Fibroblast of lung (primary cell): ENCODE measurements at regions not wholly inside any gene's neighbourhood (a gene's known extent, or its start where the extent isn't known, plus 50 kb on each side); places are given as distances from the start of the nearest gene placed in this dataset.

ENCODE experiments used
- DNase-seq, 2 donors: peaks; one replicate each; pipeline versions ENCODE4 v3.0.0 to v3.0.0-alpha.2; 2010; ENCODE audit warnings: low read depth in 2 of 2
- H2AFZ ChIP-seq: 2 replicates; pipeline ENCODE4 v1.5.1; 2012; ENCODE audit warnings: low read length, control low read depth, inconsistent platforms
- H3K27ac ChIP-seq: 2 replicates; pipeline ENCODE4 v1.5.1; 2011; ENCODE audit warnings: low read length, control low read depth; ENCODE audit not compliant: insufficient read depth
- H3K27me3 ChIP-seq: 2 replicates; pipeline ENCODE4 v1.5.1; 2011; ENCODE audit warnings: mild to moderate bottlenecking, low read length; ENCODE audit not compliant: control insufficient read depth, insufficient read depth
- H3K36me3 ChIP-seq: 2 replicates; pipeline ENCODE4 v1.5.1; 2011; ENCODE audit warnings: low read length; ENCODE audit not compliant: control insufficient read depth, insufficient read depth
- H3K4me1 ChIP-seq: 2 replicates; pipeline ENCODE4 v1.5.1; 2011; ENCODE audit warnings: low read length; ENCODE audit not compliant: control insufficient read depth, insufficient read depth; ENCODE audit errors: extremely low read depth
- H3K4me2 ChIP-seq: 2 replicates; pipeline ENCODE4 v1.5.1; 2011; ENCODE audit warnings: low read length, control low read depth; ENCODE audit not compliant: insufficient read depth; ENCODE audit errors: extremely low read depth
- H3K4me3 ChIP-seq, 4 experiments: fragments of 200-600 bp in 1 of 4; sonication (generic) in 1 of 4; replicated peaks in 1 of 4; 2 replicates each; pipeline ENCODE4 v1.5.1; 2011 to 2016; ENCODE audit warnings: low read length in 4 of 4, low read depth in 3 of 4, mild to moderate bottlenecking in 3 of 4, control low read depth in 2 of 4, inconsistent platforms in 1 of 4, mixed read lengths in 1 of 4; ENCODE audit not compliant: insufficient read depth in 1 of 4; ENCODE audit errors: control extremely low read depth in 1 of 4
- H3K79me2 ChIP-seq: 2 replicates; pipeline ENCODE4 v1.5.1; 2012; ENCODE audit warnings: mild to moderate bottlenecking, low read length, inconsistent platforms; ENCODE audit not compliant: control insufficient read depth, insufficient read depth
- H3K9ac ChIP-seq: 2 replicates; pipeline ENCODE4 v1.5.1; 2011; ENCODE audit warnings: mild to moderate bottlenecking, low read length, control low read depth; ENCODE audit not compliant: insufficient read depth
- H3K9me3 ChIP-seq: 2 replicates; pipeline ENCODE4 v1.5.1; 2012; ENCODE audit warnings: low read depth, low read length; ENCODE audit not compliant: control insufficient read depth, insufficient read depth
- H4K20me1 ChIP-seq: 2 replicates; pipeline ENCODE4 v1.5.1; 2011; ENCODE audit warnings: low read length; ENCODE audit not compliant: control insufficient read depth, insufficient read depth; ENCODE audit errors: extremely low read depth
- EZH2 ChIP-seq: IDR thresholded peaks from 2 replicates; pipeline ENCODE4 v1.5.1; 2012; ENCODE audit warnings: low read length, control low read depth, mild to moderate bottlenecking; ENCODE audit errors: missing control alignments
- TF ChIP-seq, protein P1 (sequence below), 2 donors: IDR thresholded peaks in 1 of 2; conservative IDR thresholded peaks in 1 of 2; 1 replicate in 1 of 2; 2 replicates in 1 of 2; pipeline ENCODE4 v1.5.1; 2011 to 2012; ENCODE audit warnings: low read length in 2 of 2, control low read depth in 1 of 2, inconsistent platforms in 1 of 2, low read depth in 1 of 2, mild to moderate bottlenecking in 1 of 2

DNA sequence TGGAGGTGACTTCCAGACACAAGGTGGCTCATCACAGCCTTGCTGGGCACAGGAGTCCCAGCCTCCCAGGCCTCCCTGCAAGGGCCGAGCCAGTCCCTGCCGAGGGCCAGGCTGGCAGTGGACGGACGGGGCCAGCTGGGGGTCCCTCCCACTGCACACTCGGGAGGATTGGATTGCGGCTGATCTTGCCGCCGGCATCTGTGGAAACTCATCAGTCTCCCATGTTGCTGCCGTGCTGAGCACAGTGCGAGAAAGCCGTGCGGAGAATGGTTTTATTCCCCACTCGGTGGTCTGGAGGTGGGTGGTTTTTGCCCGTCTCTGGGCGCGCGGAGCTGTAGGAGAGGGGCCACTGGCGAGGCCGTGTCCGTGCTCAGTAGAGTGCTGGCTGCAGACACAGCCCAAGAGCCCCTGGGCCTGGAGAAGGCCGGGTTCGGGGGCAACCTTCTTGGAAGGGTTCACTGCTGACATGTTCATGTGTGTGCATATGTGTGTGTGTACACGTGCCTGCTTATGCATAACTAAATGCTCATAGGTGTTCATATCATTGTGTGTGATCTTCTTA, 1246.4 kb downstream of the BRD1 start:
- Histone ChIP-seq H3K4me2 (no peak overlapping the region), H4K20me1 (no peaks in the 10 kb centered on the region), H3K9ac (no peak overlapping the region), H3K27ac (no peak overlapping the region), H3K27me3 (no peaks in the 10 kb centered on the region), H3K9me3 (peaks cover 1% of the 10 kb centered on the region), H2AFZ (no peak overlapping the region), H3K4me1 (no peaks in the 10 kb centered on the region), H3K79me2 (no peaks in the 10 kb centered on the region), H3K36me3 (no peaks in the 10 kb centered on the region), H3K4me3 (no peak overlapping the region)
- DNase-seq: no peak
- TF ChIP-seq, protein P1, sequence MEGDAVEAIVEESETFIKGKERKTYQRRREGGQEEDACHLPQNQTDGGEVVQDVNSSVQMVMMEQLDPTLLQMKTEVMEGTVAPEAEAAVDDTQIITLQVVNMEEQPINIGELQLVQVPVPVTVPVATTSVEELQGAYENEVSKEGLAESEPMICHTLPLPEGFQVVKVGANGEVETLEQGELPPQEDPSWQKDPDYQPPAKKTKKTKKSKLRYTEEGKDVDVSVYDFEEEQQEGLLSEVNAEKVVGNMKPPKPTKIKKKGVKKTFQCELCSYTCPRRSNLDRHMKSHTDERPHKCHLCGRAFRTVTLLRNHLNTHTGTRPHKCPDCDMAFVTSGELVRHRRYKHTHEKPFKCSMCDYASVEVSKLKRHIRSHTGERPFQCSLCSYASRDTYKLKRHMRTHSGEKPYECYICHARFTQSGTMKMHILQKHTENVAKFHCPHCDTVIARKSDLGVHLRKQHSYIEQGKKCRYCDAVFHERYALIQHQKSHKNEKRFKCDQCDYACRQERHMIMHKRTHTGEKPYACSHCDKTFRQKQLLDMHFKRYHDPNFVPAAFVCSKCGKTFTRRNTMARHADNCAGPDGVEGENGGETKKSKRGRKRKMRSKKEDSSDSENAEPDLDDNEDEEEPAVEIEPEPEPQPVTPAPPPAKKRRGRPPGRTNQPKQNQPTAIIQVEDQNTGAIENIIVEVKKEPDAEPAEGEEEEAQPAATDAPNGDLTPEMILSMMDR (conservative IDR thresholded peaks at IDR 0.05 in 1 of 2, IDR thresholded peaks at IDR 0.05 in 1 of 2; ENCODE audit: low read depth in 1 of 2, low read length in 2 of 2): no peak
- no peak for TF ChIP-seq EZH2

DNA sequence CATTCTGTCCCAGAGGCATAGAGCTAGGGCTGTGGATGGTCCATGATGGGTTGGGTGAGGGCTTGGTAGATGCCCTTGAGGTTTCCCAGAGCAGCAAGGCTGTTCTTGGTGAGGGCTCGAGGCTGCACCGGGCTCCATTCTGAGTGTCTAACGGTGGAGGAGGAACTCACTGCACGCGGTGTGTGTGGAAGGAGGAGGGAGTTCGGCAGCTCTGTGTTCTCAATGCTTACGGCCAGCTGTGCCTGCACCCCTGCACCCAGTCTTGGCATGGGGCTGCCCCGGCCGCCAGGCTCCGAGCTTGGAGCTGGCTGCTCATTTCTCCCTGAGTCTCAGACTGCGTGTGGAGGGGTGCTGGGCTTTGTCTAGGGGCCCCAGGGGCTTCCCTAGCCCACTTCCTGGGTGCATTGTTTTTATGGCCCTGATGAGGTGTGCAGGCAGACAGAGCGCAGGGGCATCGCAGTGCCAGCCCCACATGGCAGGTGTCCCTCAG, 1247.1 kb downstream of the BRD1 start:
- TF ChIP-seq EZH2: no peak
- TF ChIP-seq, protein P1 (conservative IDR thresholded peaks at IDR 0.05 in 1 of 2, IDR thresholded peaks at IDR 0.05 in 1 of 2; ENCODE audit: low read depth in 1 of 2, low read length in 2 of 2): no peak
- H4K20me1 ChIP-seq: no peaks in the 10 kb centered on the region
- H3K79me2 ChIP-seq: no peaks in the 10 kb centered on the region
- no peak overlapping the region for H3K27ac ChIP-seq
- H3K4me2 ChIP-seq: no peak overlapping the region
- no peak overlapping the region for H3K4me3 ChIP-seq
- H2AFZ ChIP-seq: no peak overlapping the region
- H3K36me3 ChIP-seq: no peaks in the 10 kb centered on the region
- H3K9ac ChIP-seq: no peak overlapping the region
- peaks cover 1% of the 10 kb centered on the region for H3K9me3 ChIP-seq
- DNase-seq: no peak
- no peaks in the 10 kb centered on the region for H3K4me1 ChIP-seq
- H3K27me3 ChIP-seq: no peaks in the 10 kb centered on the region

DNA sequence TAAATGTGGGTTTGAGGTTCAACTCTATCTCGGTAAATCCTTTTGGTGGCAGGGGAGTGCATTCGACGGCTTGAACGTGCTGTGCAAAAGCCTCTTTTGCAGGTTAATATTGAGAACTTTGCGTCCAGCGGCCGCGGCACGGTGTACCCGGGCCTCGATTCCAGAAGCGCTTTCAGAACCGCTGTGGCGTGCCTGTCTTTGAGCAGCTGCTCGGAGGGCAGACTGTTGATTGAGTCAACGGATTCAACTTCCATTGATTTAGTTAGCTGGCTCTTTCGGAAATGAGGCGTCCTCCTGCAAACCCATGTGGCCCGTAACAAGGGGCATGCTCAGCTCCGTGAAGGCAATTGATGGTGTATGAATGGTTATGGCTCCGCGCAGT, 1247.8 kb downstream of the BRD1 start:
- Histone ChIP-seq H3K79me2 (no peaks in the 10 kb centered on the region), H3K9me3 (no peaks in the 10 kb centered on the region), H3K9ac (no peak overlapping the region), H3K27me3 (no peaks in the 10 kb centered on the region), H3K4me1 (no peaks in the 10 kb centered on the region), H3K36me3 (no peaks in the 10 kb centered on the region), H3K27ac (no peak overlapping the region), H2AFZ (no peak overlapping the region), H4K20me1 (no peaks in the 10 kb centered on the region), H3K4me3 (no peak overlapping the region), H3K4me2 (no peak overlapping the region)
- TF ChIP-seq, protein P1 (conservative IDR thresholded peaks at IDR 0.05 in 1 of 2, IDR thresholded peaks at IDR 0.05 in 1 of 2; ENCODE audit: low read depth in 1 of 2, low read length in 2 of 2): no peak
- TF ChIP-seq EZH2: no peak
- no peak for DNase-seq
